ENCODE measurements at regions not wholly inside any gene's neighbourhood (a gene's known extent, or its start where the extent isn't known, plus 50 kb on each side); places are given as distances from the start of the nearest gene placed in this dataset.
A peak's percentile ranks its signal among the peaks of the same experiment; 100 is the strongest.
"Not testable (repeated sequence)": the region's sequence is repeated elsewhere in the genome, so short reads cannot be mapped to it uniquely, and the experiment has no call there.

- no peak for DNase-seq
Observed at GRCh38 chr1:60292140-60292539, 218.6 kb upstream of the C1orf87 start.

GRCh38 chr1:60290393-60290792, 216.8 kb upstream of the C1orf87 start:
- no peak for DNase-seq

- DNase-seq: no peak
Observed at GRCh38 chr1:60287536-60287935, 214.0 kb upstream of the C1orf87 start.

DNA sequence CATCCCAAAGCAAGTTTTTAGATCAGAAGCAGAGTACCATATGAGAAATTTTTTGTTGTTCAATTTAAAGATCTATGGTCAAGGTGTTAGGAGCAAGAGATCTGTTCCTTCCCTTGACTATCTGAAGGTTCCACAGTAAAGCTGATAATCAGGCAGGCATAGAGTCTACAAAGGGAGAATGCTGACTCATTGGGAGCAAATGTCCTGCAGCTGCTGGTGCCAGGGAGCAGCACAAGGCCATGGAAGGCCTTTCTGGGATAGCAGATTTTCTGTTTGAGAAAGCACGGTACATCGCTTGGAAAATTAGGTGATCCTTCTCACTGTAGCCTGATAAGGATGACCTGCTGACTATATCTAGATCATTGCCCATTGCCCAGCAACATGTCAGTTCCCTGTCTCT, 210.1 kb upstream of the C1orf87 start:
- no peak for DNase-seq

GRCh38 chr1:60281360-60281932, 207.9 kb upstream of the C1orf87 start:
- DNase-seq: peak; percentile 86

DNA sequence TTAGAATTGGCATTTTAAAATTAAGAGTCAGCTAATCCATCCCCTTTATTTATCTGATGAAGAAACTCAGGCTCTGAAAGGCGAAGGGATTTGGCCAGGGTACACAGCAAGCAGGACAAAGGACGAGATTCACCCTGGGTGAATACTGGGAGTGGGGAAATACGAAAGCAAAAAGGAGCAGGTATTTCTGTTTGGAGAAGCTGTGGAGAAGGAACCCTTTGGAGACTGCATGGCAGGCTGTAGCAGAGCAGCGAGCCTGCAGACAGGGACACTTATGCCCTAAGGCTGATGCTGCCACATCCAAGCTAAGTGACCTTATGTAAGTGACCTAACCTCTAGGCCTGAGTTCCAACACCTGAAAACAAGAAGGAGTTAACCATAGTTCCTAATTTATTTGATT, 207.2 kb upstream of the C1orf87 start:
- DNase-seq: no peak

DNA sequence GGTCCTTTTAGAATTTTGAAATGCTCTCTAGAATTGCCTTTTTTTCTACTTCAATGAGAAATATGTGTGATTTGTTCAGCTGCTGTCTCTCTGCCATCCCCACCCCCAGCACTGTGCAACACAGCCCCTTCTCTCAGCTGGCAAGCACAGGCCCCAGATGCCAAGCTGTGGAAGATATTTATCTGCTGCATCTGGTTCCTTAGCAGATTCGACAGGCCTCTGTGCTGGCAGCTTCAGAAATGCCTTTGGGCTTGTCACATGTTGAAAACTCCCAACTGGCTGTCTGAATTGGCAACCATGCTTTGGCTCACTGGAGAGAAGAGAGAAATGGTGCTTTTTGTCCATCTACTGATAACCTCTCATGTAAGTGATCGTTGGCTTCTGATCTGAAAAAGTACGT, 206.7 kb upstream of the C1orf87 start:
- DNase-seq: peak; percentile 34

GRCh38 chr1:60279798-60280197, 206.2 kb upstream of the C1orf87 start:
- DNase-seq: no peak

DNA sequence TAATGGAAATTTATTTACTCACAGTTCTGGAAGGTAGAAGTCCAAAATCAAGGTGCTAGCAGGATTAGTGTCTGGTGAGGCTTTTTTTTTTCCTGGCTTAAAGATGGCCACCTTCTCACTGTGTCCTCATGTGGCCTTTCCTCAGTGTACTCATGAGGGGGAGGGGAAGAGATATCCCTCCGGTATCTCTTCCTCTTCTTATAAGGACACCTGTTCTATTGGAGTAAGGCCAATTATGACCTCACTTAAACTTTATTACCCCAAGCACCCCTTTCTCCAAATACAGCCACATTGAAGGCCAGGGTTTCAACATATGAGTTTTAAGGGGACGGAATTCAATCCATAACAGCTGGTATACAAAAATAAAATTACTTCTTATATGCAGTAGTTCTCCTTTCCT, 203.7 kb upstream of the C1orf87 start:
- no peak for DNase-seq

DNA sequence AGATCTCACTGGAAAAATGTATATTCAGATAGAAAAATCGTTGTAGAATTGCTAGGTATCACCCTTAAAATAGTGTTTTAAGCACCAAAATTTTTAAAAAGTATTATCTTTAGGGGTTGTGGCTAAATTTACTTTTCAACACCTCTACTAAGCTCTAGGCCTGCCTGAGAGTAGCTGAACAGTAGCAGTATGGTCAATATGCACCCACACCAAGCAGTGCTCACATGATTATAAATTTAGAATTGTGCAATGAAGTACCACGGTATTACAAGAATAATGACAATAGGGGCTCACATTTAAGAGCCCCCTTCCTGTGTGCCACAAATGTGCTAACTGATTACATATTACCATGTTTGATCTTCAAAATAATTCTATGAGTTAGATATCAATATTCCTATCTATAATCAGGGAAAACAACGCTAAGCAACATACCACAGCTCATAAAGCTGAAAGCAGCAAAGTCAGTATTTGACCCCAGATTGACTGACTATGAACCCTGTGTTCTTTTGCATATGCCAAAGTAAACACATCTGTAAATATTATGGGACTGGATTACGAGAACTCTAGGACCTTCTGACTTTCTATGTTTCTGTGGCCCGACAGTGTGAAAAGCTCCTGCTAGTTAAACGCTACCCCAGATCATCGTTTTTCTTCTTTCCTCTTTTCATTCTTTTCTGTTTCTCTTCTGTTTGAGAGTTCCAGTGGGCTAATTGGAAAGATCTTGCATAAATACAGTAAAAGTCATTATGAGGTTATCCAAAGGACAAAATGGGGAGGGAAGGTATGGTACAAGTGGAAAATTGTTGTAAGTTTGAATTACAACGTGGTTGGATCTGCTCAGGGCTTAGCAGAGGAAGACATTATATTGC, 201.1 kb upstream of the C1orf87 start:
- no peak for DNase-seq

GRCh38 chr1:60273185-60273584, 199.6 kb upstream of the C1orf87 start:
- no peak for DNase-seq

GRCh38 chr1:60271041-60271440, 197.5 kb upstream of the C1orf87 start:
- no peak for DNase-seq

- DNase-seq: no peak
Observed at GRCh38 chr1:60268451-60268850, 194.9 kb upstream of the C1orf87 start.

DNA sequence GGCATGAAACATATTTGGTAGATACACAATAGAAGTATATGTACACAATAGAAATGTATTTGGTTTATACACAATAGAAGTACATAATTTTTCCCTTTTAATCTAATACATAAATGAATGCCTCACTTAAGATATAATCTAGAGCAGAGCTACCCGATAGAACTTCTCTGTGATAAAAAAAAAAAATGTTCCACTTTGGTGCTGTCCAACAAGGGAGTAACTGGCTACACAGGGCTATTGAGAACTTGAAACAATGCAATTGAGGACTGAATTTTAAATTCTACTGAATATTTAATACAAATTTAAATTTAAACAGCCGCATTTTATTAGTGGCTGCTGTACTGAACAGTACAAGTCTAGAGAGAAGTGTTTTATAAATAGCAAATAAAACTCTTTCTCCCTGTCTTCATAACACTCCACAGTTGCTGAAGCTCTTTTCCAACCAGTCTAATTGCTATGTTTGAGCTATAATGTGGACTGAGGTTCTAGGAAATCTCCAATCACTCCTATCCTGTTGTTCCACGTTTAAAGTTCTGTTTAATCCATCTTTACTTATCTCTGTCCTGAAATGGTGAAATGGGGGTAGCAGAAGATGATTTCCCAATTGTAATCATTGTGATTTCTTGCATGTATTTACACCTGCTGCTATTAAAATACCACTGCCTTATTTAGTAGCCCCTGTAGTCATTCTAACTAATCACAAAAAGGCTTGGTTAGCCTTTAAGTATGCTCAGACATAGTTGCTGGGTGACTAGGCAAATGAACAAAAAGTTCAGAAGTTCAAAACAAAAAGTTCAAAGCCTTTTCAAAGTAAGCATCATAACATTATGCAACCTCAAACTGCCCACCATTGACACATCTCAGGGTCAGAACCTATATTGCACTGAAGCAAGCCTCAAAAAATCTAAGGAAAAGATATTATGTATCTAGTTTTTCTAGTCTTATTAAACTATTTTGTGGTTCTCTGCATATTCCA, 192.3 kb upstream of the C1orf87 start:
- DNase-seq: no peak

DNA sequence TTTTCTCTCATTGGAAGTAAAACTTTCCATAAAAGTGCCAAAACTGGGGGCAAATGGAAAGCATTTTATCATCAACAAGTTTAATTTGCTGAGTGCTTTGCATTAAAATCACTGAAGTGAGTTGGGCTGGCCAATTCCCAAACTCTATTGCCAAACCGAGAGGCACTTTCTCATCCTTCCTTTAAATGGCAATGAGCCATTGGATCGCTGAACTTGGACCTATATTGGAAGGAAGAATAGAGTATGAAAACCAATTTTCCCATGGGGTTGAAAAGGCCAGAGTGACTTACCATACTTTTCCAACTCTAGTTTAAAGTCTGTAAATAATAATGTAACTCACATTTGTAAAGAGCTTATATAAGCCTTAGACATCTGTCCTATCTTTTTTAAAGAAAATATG, 189.1 kb upstream of the C1orf87 start:
- DNase-seq: no peak

DNA sequence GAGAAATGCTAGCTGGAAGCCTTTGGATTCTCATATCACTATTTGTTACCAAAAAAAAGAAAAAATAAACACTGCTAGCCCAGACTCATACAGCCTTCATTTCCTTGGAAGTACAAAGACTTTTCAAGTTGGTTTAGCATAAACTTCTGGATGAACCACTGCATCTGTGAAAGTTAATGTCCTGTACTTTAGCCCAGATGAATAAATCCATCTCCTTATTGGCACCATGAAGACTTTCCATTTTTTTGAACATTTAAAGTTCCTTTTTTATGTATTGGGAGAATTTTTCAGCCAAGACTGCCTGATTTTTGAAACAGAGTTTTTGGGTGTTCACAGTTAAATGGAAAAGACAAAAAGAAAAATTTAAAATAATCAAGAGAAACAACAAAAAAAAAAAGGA, 184.0 kb upstream of the C1orf87 start:
- no peak for DNase-seq

DNA sequence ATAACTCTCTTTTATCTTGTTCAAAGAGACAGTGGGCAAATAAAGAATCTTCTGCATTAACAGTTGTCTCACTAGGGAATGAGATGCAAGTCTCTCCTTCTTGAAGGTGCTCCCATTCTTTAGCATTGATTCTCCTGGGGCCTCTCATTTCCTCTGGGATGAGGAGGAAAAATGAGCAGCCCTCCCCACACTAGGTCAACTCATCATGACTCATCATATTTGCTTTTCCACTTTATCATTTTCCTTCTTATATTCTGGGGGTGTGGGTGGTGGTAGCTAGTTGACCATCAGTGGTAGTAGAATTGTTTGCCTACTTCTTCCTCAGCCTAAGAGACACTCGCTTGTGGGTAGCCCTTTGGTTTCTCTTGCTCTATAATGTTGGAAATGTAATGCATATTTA, 182.0 kb upstream of the C1orf87 start:
- no peak for DNase-seq

DNA sequence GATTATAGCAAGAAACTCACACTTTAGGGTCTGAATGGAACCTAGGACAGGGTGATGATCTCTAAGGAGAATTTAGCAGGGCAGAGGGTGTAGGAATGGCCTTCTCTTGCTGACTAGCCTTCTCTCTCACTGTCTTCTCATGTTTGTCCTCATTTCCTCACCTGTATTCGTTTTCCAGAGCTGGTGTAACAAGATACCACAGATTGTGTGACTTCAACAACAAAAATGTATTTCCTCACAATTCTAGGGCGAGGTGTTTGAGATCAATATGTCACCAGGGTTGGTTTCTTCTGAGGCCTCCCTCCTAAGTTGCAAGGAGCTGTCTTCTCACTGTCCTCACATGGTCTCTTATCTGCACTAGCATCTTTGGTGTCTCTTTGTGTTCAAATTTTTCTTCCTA, 177.9 kb upstream of the C1orf87 start:
- no peak for DNase-seq

GRCh38 chr1:60247467-60247866, 173.9 kb upstream of the C1orf87 start:
- DNase-seq: not testable (repeated sequence)

- no peak for DNase-seq
Observed at GRCh38 chr1:60245324-60245723, 171.8 kb upstream of the C1orf87 start.

DNA sequence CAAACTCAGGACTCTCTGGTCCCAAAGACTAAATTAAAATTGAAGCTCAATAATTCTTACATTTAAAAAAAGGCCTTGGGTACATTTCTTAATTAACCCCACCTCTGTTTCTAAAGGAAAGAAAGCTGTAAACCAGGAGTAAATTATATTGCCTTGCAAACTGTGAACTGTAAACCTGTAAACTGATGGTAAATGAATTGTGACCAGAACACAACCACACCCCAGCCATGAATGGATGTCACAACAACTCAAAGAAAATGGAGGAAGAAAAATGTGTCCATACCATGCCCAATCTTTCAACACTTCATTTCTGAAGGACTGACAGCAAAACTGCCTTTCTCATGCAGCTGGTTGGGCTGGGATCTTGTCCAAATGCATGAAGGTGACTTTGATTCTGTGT, 171.3 kb upstream of the C1orf87 start:
- DNase-seq: no peak

GRCh38 chr1:60235275-60235674, 161.7 kb upstream of the C1orf87 start:
- DNase-seq: no peak

DNA sequence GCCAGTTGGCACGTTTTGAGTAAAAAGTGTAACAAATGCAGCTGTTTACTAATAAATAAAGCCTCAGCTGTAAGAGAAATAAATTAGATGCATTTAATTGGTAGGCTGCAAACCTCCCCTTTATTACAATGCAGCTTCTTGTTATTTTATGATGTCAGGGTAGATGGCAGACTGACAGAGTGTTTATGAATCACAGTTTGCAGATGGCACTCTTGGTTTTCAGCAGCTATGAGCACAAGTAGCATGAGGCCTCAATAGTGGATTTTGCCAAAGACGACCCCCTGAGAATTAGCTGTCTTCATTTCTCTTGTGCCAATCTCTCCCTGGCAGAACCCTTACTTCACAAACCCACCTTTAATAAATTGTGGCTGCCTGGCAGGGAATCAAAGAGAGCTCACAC, 161.2 kb upstream of the C1orf87 start:
- DNase-seq: no peak

GRCh38 chr1:60229821-60230220, 156.3 kb upstream of the C1orf87 start:
- DNase-seq: no peak

Measured in NCI-H1105 treated with DMSO at 0.1 percent for 48 hours (cell line).